HepG2 (cell line): ENCODE measurements at regions not wholly inside any gene's neighbourhood (a gene's known extent, or its start where the extent isn't known, plus 50 kb on each side); places are given as distances from the start of the nearest gene placed in this dataset.

Experiments
- ATAC-seq: fragments of 200-7000 bp; cut with Tn5 transposase; 3 replicates; pipeline ENCODE4 v1.9.1; 2020; ENCODE audit warnings: mild to moderate bottlenecking, moderate library complexity
- BruUV-seq: library from RNA; stranded (reverse); fragments of 400-500 nt; replicated peaks from 2 replicates; lab custom pipeline; 2021; lab: Mats Ljungman, UMichigan
- CTCF ChIA-PET: fragments of 300-600 bp; formaldehyde crosslinking; extraction: SDS; loops from one replicate; lab custom pipeline; 2021; ENCODE audit warnings: low total read pairs, inconsistent platforms, low intra/inter-chr PET ratio; lab: Yijun Ruan, JAX
- POLR2A ChIA-PET: fragments of 350-600 bp; sonication (Branson Sonifier 250); formaldehyde crosslinking; loops from one replicate; lab custom pipeline; 2020; ENCODE audit warnings: antibody characterized with exemption, inconsistent platforms; lab: Yijun Ruan, JAX
- DNase-seq: peaks from one replicate; pipeline ENCODE4 v3.0.0-alpha.2; 2015; ENCODE audit warnings: low spot score
- FAIRE-seq: peaks from 3 replicates; lab custom pipeline; 2011; peaks lifted over from hg19 to GRCh38; lab: Jason Lieb, UNC
- H2AFZ ChIP-seq: one replicate; pipeline ENCODE4 v1.6.1; 2011; ENCODE audit warnings: low read length, inconsistent platforms
- H3K27ac ChIP-seq: fragments of 300-600 bp; 3 replicates; pipeline ENCODE4 v1.8.0; 2011; ENCODE audit warnings: mixed run types, mild to moderate bottlenecking, mixed read lengths, low read length, inconsistent platforms; ENCODE audit not compliant: insufficient read depth; ENCODE audit errors: extremely low read length
- H3K27me3 ChIP-seq, 2 experiments: fragments of 200-600 bp in 1 of 2; 2 replicates in 1 of 2; 3 replicates in 1 of 2; pipeline versions ENCODE4 v1.6.0 to v1.8.0; 2011; ENCODE audit warnings: low read length in 2 of 2, mild to moderate bottlenecking in 2 of 2, moderate library complexity in 2 of 2, inconsistent platforms in 1 of 2; ENCODE audit not compliant: insufficient read depth in 2 of 2, control insufficient read depth in 1 of 2
- H3K36me3 ChIP-seq, 2 experiments: fragments of 200-600 bp in 1 of 2; replicated peaks in 1 of 2; 2 replicates in 1 of 2; 3 replicates in 1 of 2; pipeline versions ENCODE4 v1.5.1 to v1.8.0; 2011; ENCODE audit warnings: low read length in 2 of 2, inconsistent platforms in 1 of 2; ENCODE audit not compliant: insufficient read depth in 2 of 2, control insufficient read depth in 1 of 2
- H3K4me1 ChIP-seq: 2 replicates; pipeline ENCODE4 v1.5.1; 2012; ENCODE audit warnings: low read length, inconsistent platforms; ENCODE audit not compliant: insufficient read depth
- H3K4me2 ChIP-seq: 2 replicates; pipeline ENCODE4 v1.6.0; 2011; ENCODE audit warnings: low read depth, low read length, inconsistent platforms
- H3K4me3 ChIP-seq, 3 experiments: fragments of 200-600 bp in 1 of 3; sonication (generic), shearing (Covaris generic) in 1 of 3; replicated peaks in 1 of 3; 2 replicates each; pipeline ENCODE4 v1.5.1; 2011 to 2016; ENCODE audit warnings: low read length in 3 of 3, inconsistent platforms in 2 of 3, low read depth in 2 of 3, mild to moderate bottlenecking in 2 of 3, control low read depth in 1 of 3, mixed read lengths in 1 of 3; ENCODE audit not compliant: insufficient read depth in 1 of 3
- H3K79me2 ChIP-seq: one replicate; pipeline ENCODE4 v1.6.1; 2011; ENCODE audit warnings: low read length, inconsistent platforms; ENCODE audit not compliant: insufficient read depth
- H3K9ac ChIP-seq: 2 replicates; pipeline ENCODE4 v1.6.0; 2011; ENCODE audit warnings: mild to moderate bottlenecking, low read depth, low read length, inconsistent platforms; ENCODE audit not compliant: insufficient read depth
- H3K9me3 ChIP-seq: 2 replicates; pipeline ENCODE4 v1.5.1; 2012; ENCODE audit warnings: mild to moderate bottlenecking, low read length
- H4K20me1 ChIP-seq: 2 replicates; pipeline ENCODE4 v1.6.0; 2011; ENCODE audit warnings: inconsistent platforms, mild to moderate bottlenecking, low read length, moderate library complexity; ENCODE audit not compliant: insufficient read depth
- FOXK1 ChIP-seq: sonication (generic); formaldehyde crosslinking; IDR thresholded peaks from 2 replicates; pipeline ENCODE4 v1.4.0; 2020; ENCODE audit warnings: low read depth, missing genetic modification reagents, borderline replicate concordance
- GPN1 ChIP-seq: sonication (generic); formaldehyde crosslinking; IDR thresholded peaks from 2 replicates; pipeline ENCODE4 v1.5.1; 2020; ENCODE audit warnings: missing genetic modification reagents, borderline replicate concordance
- KAT2B ChIP-seq: fragments of 150-350 bp; IDR thresholded peaks from 2 replicates; pipeline ENCODE4 v1.6.1; 2014; ENCODE audit warnings: low read depth, low read length, borderline replicate concordance
- MXI1 ChIP-seq: IDR thresholded peaks from 3 replicates; pipeline ENCODE4 v1.6.1; 2012; ENCODE audit warnings: low read depth, low read length, inconsistent platforms, borderline replicate concordance
- NFYB ChIP-seq: sonication (generic); formaldehyde crosslinking; IDR thresholded peaks from 2 replicates; pipeline ENCODE4 v1.4.0; 2020; ENCODE audit warnings: missing genetic modification reagents
- PPARG ChIP-seq: conservative IDR thresholded peaks from 2 replicates; pipeline ENCODE4 v1.6.1; 2016; ENCODE audit warnings: missing biosample characterization, missing genetic modification reagents
- TCF12 ChIP-seq, 2 experiments: fragments of 450-650 bp in 1 of 2; sonication (generic) in 1 of 2; formaldehyde crosslinking in 1 of 2; IDR thresholded peaks; 2 replicates each; pipeline versions ENCODE4 v1.6.1 to v1.8.0; 2017 to 2022; ENCODE audit warnings: antibody characterized with exemption in 1 of 2, mild to moderate bottlenecking in 1 of 2, missing genetic modification reagents in 1 of 2, moderate library complexity in 1 of 2
- THYN1 ChIP-seq: sonication (generic); formaldehyde crosslinking; IDR thresholded peaks from 2 replicates; pipeline ENCODE4 v1.8.1; 2023; ENCODE audit warnings: low read depth, mild to moderate bottlenecking, moderate library complexity, missing genetic modification reagents, borderline replicate concordance
- ZKSCAN5 ChIP-seq: sonication (generic); formaldehyde crosslinking; IDR thresholded peaks from 2 replicates; pipeline ENCODE4 v1.5.1; 2020; ENCODE audit warnings: mild to moderate bottlenecking, missing genetic modification reagents
- ZNF343 ChIP-seq: sonication (generic); formaldehyde crosslinking; IDR thresholded peaks from 2 replicates; pipeline ENCODE4 v1.4.0; 2020; ENCODE audit warnings: mild to moderate bottlenecking, missing genetic modification reagents
- ZNF616 ChIP-seq: sonication (generic); formaldehyde crosslinking; IDR thresholded peaks from 2 replicates; pipeline ENCODE4 v1.5.0; 2020; ENCODE audit warnings: low read depth, mild to moderate bottlenecking, missing genetic modification reagents
- ZNF850 ChIP-seq: sonication (generic); formaldehyde crosslinking; conservative IDR thresholded peaks from 2 replicates; pipeline ENCODE4 v1.9.0; 2021; ENCODE audit warnings: mild to moderate bottlenecking, missing genetic modification reagents
- WGBS: methylation state at CpG from one replicate; pipeline ENCODE4 v1.1.6; 2017; ENCODE audit warnings: low lambda C conversion rate; 5-methylcytosine and 5-hydroxymethylcytosine counted together
- in situ Hi-C: cut with HindIII; loops from 2 replicates; pipeline ENCODE4 v1.10.0; 2017; ENCODE audit warnings: low pct_unique_long_range_greater_than_20kb; ENCODE audit not compliant: extremely low pct_ligation_motif_present
- intact Hi-C: fragments of 100-400 bp; cut with micrococcal nuclease; formaldehyde crosslinking; loops from one replicate; pipeline ENCODE4 v1.10.0; 2022; ENCODE audit not compliant: unreplicated experiment
- TF ChIP-seq, protein P1 (sequence below): sonication (generic); formaldehyde crosslinking; IDR thresholded peaks from 2 replicates; pipeline ENCODE4 v1.4.0; 2020; ENCODE audit warnings: missing genetic modification reagents
- TF ChIP-seq, protein P2 (sequence below): sonication (generic); formaldehyde crosslinking; IDR thresholded peaks from 2 replicates; pipeline ENCODE4 v1.5.0; 2020; ENCODE audit warnings: mild to moderate bottlenecking, missing genetic modification reagents

GRCh38 chr1:157237981-157238380, 99.8 kb upstream of the ETV3 start:
- in situ Hi-C loops, result no loop called here
- BruUV-seq, result no TSS peak
- Histone ChIP-seq H3K36me3 (no peaks in the 10 kb centered on the region), H3K27me3 (no peaks in the 10 kb centered on the region), H3K9me3 (no peaks in the 10 kb centered on the region), H3K79me2 (no peaks in the 10 kb centered on the region), H3K27ac (no peak overlapping the region), H3K4me3 (no peak overlapping the region)
- 100% methylated on average over 3 of the region's 3 CpGs for WGBS
- DNase-seq, result no peak
- TF ChIP-seq FOXK1, result no peak
- no peak for TF ChIP-seq NFYB (CRISPR knock-in tag)
- TF ChIP-seq THYN1 (CRISPR knock-in tag), result no peak
- no peak for TF ChIP-seq KAT2B
- TF ChIP-seq, all 625 proteins: peak for 0
- FAIRE-seq (no peak), ATAC-seq (no peak)
- intact Hi-C loops, result no loop called here
- POLR2A ChIA-PET, result no interaction called here
- CTCF ChIA-PET, result no interaction called here
- Histone ChIP-seq H3K9ac (no peak overlapping the region), H4K20me1 (no peaks in the 10 kb centered on the region), H2AFZ (no peak overlapping the region), H3K4me1 (peaks cover 72% of the 10 kb centered on the region), H3K4me2 (no peak overlapping the region)

DNA sequence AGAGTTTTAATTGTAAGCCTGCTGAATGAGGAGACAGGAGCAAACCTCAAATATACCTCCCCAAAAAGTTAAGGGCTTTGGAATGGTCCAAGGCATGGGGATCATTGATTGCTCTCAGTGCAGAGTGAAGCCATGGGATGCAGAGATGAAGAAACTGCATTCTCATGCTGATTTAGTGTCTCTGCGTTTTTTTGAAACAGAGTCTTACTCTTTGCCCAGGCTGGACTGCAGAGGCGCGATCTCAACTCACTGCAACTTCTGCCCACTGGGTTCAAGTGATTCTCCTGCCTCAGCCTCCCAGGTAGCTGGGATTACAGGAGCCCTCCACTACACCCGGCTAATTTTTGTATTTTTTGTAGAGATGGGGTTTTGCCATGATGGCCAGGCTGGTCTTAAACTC, 99.3 kb upstream of the ETV3 start:
- H3K79me2 ChIP-seq, result no peaks in the 10 kb centered on the region
- ATAC-seq, result no peak
- H3K4me3 ChIP-seq, result no peak overlapping the region
- H3K9ac ChIP-seq, result no peak overlapping the region
- H3K27me3 ChIP-seq, result no peaks in the 10 kb centered on the region
- H2AFZ ChIP-seq, result no peak overlapping the region
- H4K20me1 ChIP-seq, result no peaks in the 10 kb centered on the region
- no peaks in the 10 kb centered on the region for H3K36me3 ChIP-seq
- BruUV-seq, result no TSS peak
- in situ Hi-C loops (no loop called here), intact Hi-C loops (no loop called here)
- WGBS, result 93% methylated on average over 4 of the region's 4 CpGs
- CTCF ChIA-PET, result no interaction called here
- no peaks in the 10 kb centered on the region for H3K9me3 ChIP-seq
- POLR2A ChIA-PET, result no interaction called here
- H3K4me1 ChIP-seq, result peaks cover 75% of the 10 kb centered on the region
- DNase-seq, result no peak
- H3K27ac ChIP-seq, result no peak overlapping the region
- H3K4me2 ChIP-seq, result no peak overlapping the region
- FAIRE-seq, result no peak
- TF ChIP-seq TCF12 (IDR thresholded peaks at IDR 0.05), result no peak
- no peak for TF ChIP-seq TCF12 (CRISPR knock-in tag; IDR thresholded peaks at IDR 0.05)
- no peak for TF ChIP-seq PPARG (CRISPR knock-in tag)
- no peak for TF ChIP-seq ZNF616 (CRISPR knock-in tag)
- no peak for TF ChIP-seq ZKSCAN5 (CRISPR knock-in tag)
- TF ChIP-seq, protein P1, sequence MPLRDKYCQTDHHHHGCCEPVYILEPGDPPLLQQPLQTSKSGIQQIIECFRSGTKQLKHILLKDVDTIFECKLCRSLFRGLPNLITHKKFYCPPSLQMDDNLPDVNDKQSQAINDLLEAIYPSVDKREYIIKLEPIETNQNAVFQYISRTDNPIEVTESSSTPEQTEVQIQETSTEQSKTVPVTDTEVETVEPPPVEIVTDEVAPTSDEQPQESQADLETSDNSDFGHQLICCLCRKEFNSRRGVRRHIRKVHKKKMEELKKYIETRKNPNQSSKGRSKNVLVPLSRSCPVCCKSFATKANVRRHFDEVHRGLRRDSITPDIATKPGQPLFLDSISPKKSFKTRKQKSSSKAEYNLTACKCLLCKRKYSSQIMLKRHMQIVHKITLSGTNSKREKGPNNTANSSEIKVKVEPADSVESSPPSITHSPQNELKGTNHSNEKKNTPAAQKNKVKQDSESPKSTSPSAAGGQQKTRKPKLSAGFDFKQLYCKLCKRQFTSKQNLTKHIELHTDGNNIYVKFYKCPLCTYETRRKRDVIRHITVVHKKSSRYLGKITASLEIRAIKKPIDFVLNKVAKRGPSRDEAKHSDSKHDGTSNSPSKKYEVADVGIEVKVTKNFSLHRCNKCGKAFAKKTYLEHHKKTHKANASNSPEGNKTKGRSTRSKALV (CRISPR knock-in tag), result no peak
- no peak for TF ChIP-seq MXI1
- no peak for TF ChIP-seq ZNF343 (CRISPR knock-in tag)
- TF ChIP-seq, protein P2, sequence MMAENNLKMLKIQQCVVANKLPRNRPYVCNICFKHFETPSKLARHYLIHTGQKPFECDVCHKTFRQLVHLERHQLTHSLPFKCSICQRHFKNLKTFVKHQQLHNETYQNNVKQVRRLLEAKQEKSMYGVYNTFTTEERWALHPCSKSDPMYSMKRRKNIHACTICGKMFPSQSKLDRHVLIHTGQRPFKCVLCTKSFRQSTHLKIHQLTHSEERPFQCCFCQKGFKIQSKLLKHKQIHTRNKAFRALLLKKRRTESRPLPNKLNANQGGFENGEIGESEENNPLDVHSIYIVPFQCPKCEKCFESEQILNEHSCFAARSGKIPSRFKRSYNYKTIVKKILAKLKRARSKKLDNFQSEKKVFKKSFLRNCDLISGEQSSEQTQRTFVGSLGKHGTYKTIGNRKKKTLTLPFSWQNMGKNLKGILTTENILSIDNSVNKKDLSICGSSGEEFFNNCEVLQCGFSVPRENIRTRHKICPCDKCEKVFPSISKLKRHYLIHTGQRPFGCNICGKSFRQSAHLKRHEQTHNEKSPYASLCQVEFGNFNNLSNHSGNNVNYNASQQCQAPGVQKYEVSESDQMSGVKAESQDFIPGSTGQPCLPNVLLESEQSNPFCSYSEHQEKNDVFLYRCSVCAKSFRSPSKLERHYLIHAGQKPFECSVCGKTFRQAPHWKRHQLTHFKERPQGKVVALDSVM (CRISPR knock-in tag), result no peak
- no peak for TF ChIP-seq ZNF850 (CRISPR knock-in tag)
- TF ChIP-seq GPN1 (CRISPR knock-in tag), result no peak
